Panc1 (cell line): ENCODE measurements at regions not wholly inside any gene's neighbourhood (a gene's known extent, or its start where the extent isn't known, plus 50 kb on each side); places are given as distances from the start of the nearest gene placed in this dataset.

Experiments used
- ATAC-seq: fragments of 200-7000 bp; cut with Tn5 transposase; 2 replicates; pipeline ENCODE4 v1.9.1; 2020; ENCODE audit warnings: mild to moderate bottlenecking, moderate library complexity
- BruUV-seq: library from RNA; stranded (reverse); fragments of 400-500 nt; replicated peaks from 2 replicates; lab custom pipeline; 2021; lab: Mats Ljungman, UMichigan
- CTCF ChIA-PET: fragments of 300-600 bp; sonication (Branson Sonifier 250); formaldehyde crosslinking; loops from one replicate; lab custom pipeline; 2022; ENCODE audit warnings: antibody characterized with exemption; lab: Charles Lee
- POLR2A ChIA-PET: fragments of 300-600 bp; sonication (Branson Sonifier 250); formaldehyde crosslinking; loops from one replicate; lab custom pipeline; 2022; ENCODE audit warnings: antibody characterized with exemption; lab: Charles Lee
- DNase-seq: peaks from one replicate; pipeline ENCODE4 v3.0.0-alpha.2; 2010; ENCODE audit warnings: low read depth, low spot score
- H3K27ac ChIP-seq: 2 replicates; pipeline ENCODE4 v1.5.1; 2011; ENCODE audit warnings: mild to moderate bottlenecking, low read length, inconsistent platforms
- H3K27me3 ChIP-seq: fragments of 200-500 bp; sonication (Bioruptor generic); 2 replicates; pipeline ENCODE4 v1.6.0; 2014; ENCODE audit warnings: low read length, inconsistent platforms; ENCODE audit not compliant: control insufficient read depth, insufficient read depth
- H3K36me3 ChIP-seq: fragments of 200-500 bp; sonication (Bioruptor generic); 2 replicates; pipeline ENCODE4 v1.5.1; 2014; ENCODE audit warnings: inconsistent platforms, mild to moderate bottlenecking, low read length, moderate library complexity; ENCODE audit not compliant: control insufficient read depth, insufficient read depth
- H3K4me1 ChIP-seq: 2 replicates; pipeline ENCODE4 v1.5.1; 2011; ENCODE audit warnings: inconsistent platforms, mild to moderate bottlenecking, low read length, moderate library complexity; ENCODE audit not compliant: control insufficient read depth, insufficient read depth
- H3K4me3 ChIP-seq, 2 experiments: 2 replicates each; pipeline ENCODE4 v1.5.1; 2011 to 2012; ENCODE audit warnings: low read depth in 2 of 2, low read length in 2 of 2, mild to moderate bottlenecking in 2 of 2, inconsistent platforms in 1 of 2, moderate library complexity in 1 of 2
- H3K9me3 ChIP-seq: fragments of 200-500 bp; sonication (Bioruptor generic); 2 replicates; pipeline ENCODE4 v1.5.1; 2014; ENCODE audit warnings: low read depth, mild to moderate bottlenecking, inconsistent platforms, low read length, moderate library complexity; ENCODE audit not compliant: control insufficient read depth, insufficient read depth
- CTCF ChIP-seq: fragments of 450-650 bp; IDR thresholded peaks from 2 replicates; pipeline ENCODE4 v1.5.1; 2017; ENCODE audit warnings: mild to moderate bottlenecking
- POLR2AphosphoS5 ChIP-seq: IDR thresholded peaks from 2 replicates; pipeline ENCODE4 v1.6.1; 2012; ENCODE audit warnings: mild to moderate bottlenecking, low read depth, low read length, moderate library complexity
- REST ChIP-seq, 2 experiments: IDR thresholded peaks; 2 replicates each; pipeline ENCODE4 v1.6.1; 2011 to 2012; ENCODE audit warnings: low read depth in 2 of 2, control low read depth in 1 of 2, low read length in 1 of 2, mild to moderate bottlenecking in 1 of 2, moderate library complexity in 1 of 2; ENCODE audit not compliant: insufficient read depth in 1 of 2
- SIN3A ChIP-seq: IDR thresholded peaks from 2 replicates; pipeline ENCODE4 v1.6.1; 2012; ENCODE audit warnings: low read depth, mild to moderate bottlenecking, low read length, moderate library complexity, borderline replicate concordance; ENCODE audit not compliant: insufficient read depth
- TCF7L2 ChIP-seq: IDR thresholded peaks from 2 replicates; pipeline ENCODE4 v1.6.1; 2011; ENCODE audit warnings: mild to moderate bottlenecking, low read depth, low read length, inconsistent platforms
- in situ Hi-C: cut with HindIII; loops from 2 replicates; pipeline ENCODE4 v1.10.0; 2016; ENCODE audit warnings: low sequenced_read_pairs, low pct_unique_long_range_greater_than_20kb
- intact Hi-C: fragments of 100-400 bp; cut with micrococcal nuclease; formaldehyde crosslinking; loops from one replicate; pipeline ENCODE4 v1.10.0; 2022; ENCODE audit not compliant: unreplicated experiment

GRCh38 chr12:33575346-33575745 is 135.7 kb upstream of the SYT10 start:
- H3K27ac ChIP-seq, result no peak overlapping the region
- H3K4me3 ChIP-seq, result no peak overlapping the region
- no peak for TF ChIP-seq CTCF
- no TSS peak for BruUV-seq
- ChIA-PET CTCF (no interaction called here), POLR2A (no interaction called here)
- no peaks in the 10 kb centered on the region for H3K36me3 ChIP-seq
- no peaks in the 10 kb centered on the region for H3K4me1 ChIP-seq
- intact Hi-C loops, result no loop called here
- no peak for DNase-seq
- H3K27me3 ChIP-seq, result no peaks in the 10 kb centered on the region
- in situ Hi-C loops, result no loop called here
- ATAC-seq, result no peak
- H3K9me3 ChIP-seq, result no peaks in the 10 kb centered on the region

GRCh38 chr12:33581613-33582122 is 142.0 kb upstream of the SYT10 start:
- Histone ChIP-seq H3K4me3 (no peak overlapping the region), H3K4me1 (no peaks in the 10 kb centered on the region), H3K9me3 (no peaks in the 10 kb centered on the region), H3K27me3 (no peaks in the 10 kb centered on the region), H3K27ac (no peak overlapping the region), H3K36me3 (no peaks in the 10 kb centered on the region)
- in situ Hi-C loops, result no loop called here
- ChIA-PET POLR2A (no interaction called here), CTCF (no interaction called here)
- DNase-seq (no peak), ATAC-seq (no peak)
- BruUV-seq, result no TSS peak
- TF ChIP-seq TCF7L2 (no peak), POLR2AphosphoS5 (no peak), REST (IDR thresholded peaks at IDR 0.05; ENCODE audit: insufficient read depth in 1 of 2, low read depth in 2 of 2, low read length in 1 of 2) (no peak), SIN3A (no peak)
- intact Hi-C loops, result no loop called here

GRCh38 chr12:33586576-33586975 is 147.0 kb upstream of the SYT10 start:
- in situ Hi-C loops (no loop called here), intact Hi-C loops (no loop called here)
- no peaks in the 10 kb centered on the region for H3K27me3 ChIP-seq
- ChIA-PET CTCF (no interaction called here), POLR2A (interaction anchor here (0.6 kb wide), 1 partner anchor 1577 kb away, joined by 8 read pairs; no protein-coding TSS in a partner anchor)
- no peak overlapping the region for H3K4me3 ChIP-seq
- DNase-seq (no peak), ATAC-seq (no peak)
- no peak overlapping the region for H3K27ac ChIP-seq
- TF ChIP-seq TCF7L2, result no peak
- BruUV-seq, result no TSS peak
- H3K36me3 ChIP-seq, result no peaks in the 10 kb centered on the region
- H3K9me3 ChIP-seq, result no peaks in the 10 kb centered on the region
- no peaks in the 10 kb centered on the region for H3K4me1 ChIP-seq
